ENCODE measurements at regions not wholly inside any gene's neighbourhood (a gene's known extent, or its start where the extent isn't known, plus 50 kb on each side); places are given as distances from the start of the nearest gene placed in this dataset.

- intact Hi-C loops (cut with DNase I), result no loop called here
- no peak for DNase-seq
- H3K27ac ChIP-seq (ENCODE audit: low read depth in 1 of 2, low read length in 2 of 2), result no peak overlapping the region
- WGBS, 2 donors, result 51 to 63% methylated on average over 3 of the region's 3 CpGs
- H3K4me3 ChIP-seq (ENCODE audit: low read length in 2 of 2), result no peak overlapping the region
- no peak for ATAC-seq (ENCODE audit: low FRiP score)
- H3K27me3 ChIP-seq (ENCODE audit: control insufficient read depth in 1 of 2, insufficient read depth in 2 of 2, low read length in 1 of 2), result no peaks in the 10 kb centered on the region
- H3K4me1 ChIP-seq (ENCODE audit: control insufficient read depth in 1 of 2, insufficient read depth in 2 of 2, low read length in 2 of 2), result no peaks in the 10 kb centered on the region
- no peaks in the 10 kb centered on the region for H3K36me3 ChIP-seq (ENCODE audit: control insufficient read depth in 1 of 2, insufficient read depth in 2 of 2, low read length in 1 of 2)
- no peaks in the 10 kb centered on the region for H3K9me3 ChIP-seq (ENCODE audit: control insufficient read depth, low read length)
Measured at GRCh38 chr6:9159051-9159450, 723.7 kb upstream of the SLC35B3 start.

- intact Hi-C loops (cut with DNase I), result no loop called here
- Histone ChIP-seq H3K4me1 (ENCODE audit: control insufficient read depth in 1 of 2, insufficient read depth in 2 of 2, low read length in 2 of 2) (no peaks in the 10 kb centered on the region), H3K27ac (ENCODE audit: low read depth in 1 of 2, low read length in 2 of 2) (no peak overlapping the region), H3K27me3 (ENCODE audit: control insufficient read depth in 1 of 2, insufficient read depth in 2 of 2, low read length in 1 of 2) (no peaks in the 10 kb centered on the region), H3K4me3 (ENCODE audit: low read length in 2 of 2) (no peak overlapping the region), H3K36me3 (ENCODE audit: control insufficient read depth in 1 of 2, insufficient read depth in 2 of 2, low read length in 1 of 2) (no peaks in the 10 kb centered on the region), H3K9me3 (ENCODE audit: control insufficient read depth, low read length) (peaks cover 1% of the 10 kb centered on the region)
- 56 to 57% methylated on average over 3 of the region's 3 CpGs for WGBS, 2 donors
- DNase-seq (no peak), ATAC-seq (ENCODE audit: low FRiP score) (no peak)
Measured at GRCh38 chr6:9155836-9156235, 720.5 kb upstream of the SLC35B3 start.

GRCh38 chr6:9143140-9143539 lies 707.8 kb upstream of the SLC35B3 start:
- ATAC-seq (ENCODE audit: low FRiP score) (no peak), DNase-seq (no peak)
- no peaks in the 10 kb centered on the region for H3K36me3 ChIP-seq (ENCODE audit: control insufficient read depth in 1 of 2, insufficient read depth in 2 of 2, low read length in 1 of 2)
- no peak overlapping the region for H3K27ac ChIP-seq (ENCODE audit: low read depth in 1 of 2, low read length in 2 of 2)
- WGBS, 2 donors, result 94 to 96% methylated on average over 4 of the region's 4 CpGs
- peaks cover 7% of the 10 kb centered on the region for H3K9me3 ChIP-seq (ENCODE audit: control insufficient read depth, low read length)
- no peak overlapping the region for H3K4me3 ChIP-seq (ENCODE audit: low read length in 2 of 2)
- peaks cover 0 to 5% of the 10 kb centered on the region in 2 donors for H3K4me1 ChIP-seq (ENCODE audit: control insufficient read depth in 1 of 2, insufficient read depth in 2 of 2, low read length in 2 of 2)
- H3K27me3 ChIP-seq (ENCODE audit: control insufficient read depth in 1 of 2, insufficient read depth in 2 of 2, low read length in 1 of 2), result no peaks in the 10 kb centered on the region
- intact Hi-C loops (cut with DNase I), result no loop called here

GRCh38 chr6:9140951-9141460 lies 705.7 kb upstream of the SLC35B3 start:
- peaks cover 7% of the 10 kb centered on the region for H3K9me3 ChIP-seq (ENCODE audit: control insufficient read depth, low read length)
- peaks cover 0 to 5% of the 10 kb centered on the region in 2 donors for H3K4me1 ChIP-seq (ENCODE audit: control insufficient read depth in 1 of 2, insufficient read depth in 2 of 2, low read length in 2 of 2)
- H3K27me3 ChIP-seq (ENCODE audit: control insufficient read depth in 1 of 2, insufficient read depth in 2 of 2, low read length in 1 of 2), result no peaks in the 10 kb centered on the region
- 13 to 27% methylated on average over 4 of the region's 4 CpGs for WGBS, 2 donors
- DNase-seq (no peak), ATAC-seq (ENCODE audit: low FRiP score) (no peak)
- no peaks in the 10 kb centered on the region for H3K36me3 ChIP-seq (ENCODE audit: control insufficient read depth in 1 of 2, insufficient read depth in 2 of 2, low read length in 1 of 2)
- intact Hi-C loops (cut with DNase I), result no loop called here
- no peak overlapping the region for H3K27ac ChIP-seq (ENCODE audit: low read depth in 1 of 2, low read length in 2 of 2)
- H3K4me3 ChIP-seq (ENCODE audit: low read length in 2 of 2), result no peak overlapping the region

GRCh38 chr6:9140172-9140571 lies 704.8 kb upstream of the SLC35B3 start:
- intact Hi-C loops (cut with DNase I), result no loop called here
- WGBS, 2 donors, result 35 to 37% methylated on average over 8 of the region's 8 CpGs
- DNase-seq (no peak), ATAC-seq (ENCODE audit: low FRiP score) (peak; percentile 33)
- H3K36me3 ChIP-seq (ENCODE audit: control insufficient read depth in 1 of 2, insufficient read depth in 2 of 2, low read length in 1 of 2), result no peaks in the 10 kb centered on the region
- no peak overlapping the region for H3K4me3 ChIP-seq (ENCODE audit: low read length in 2 of 2)
- peaks cover 5% of the 10 kb centered on the region for H3K9me3 ChIP-seq (ENCODE audit: control insufficient read depth, low read length)
- no peaks in the 10 kb centered on the region for H3K27me3 ChIP-seq (ENCODE audit: control insufficient read depth in 1 of 2, insufficient read depth in 2 of 2, low read length in 1 of 2)
- peaks cover 0 to 5% of the 10 kb centered on the region in 2 donors for H3K4me1 ChIP-seq (ENCODE audit: control insufficient read depth in 1 of 2, insufficient read depth in 2 of 2, low read length in 2 of 2)
- H3K27ac ChIP-seq (ENCODE audit: low read depth in 1 of 2, low read length in 2 of 2), result no peak overlapping the region

- DNase-seq (no peak), ATAC-seq (ENCODE audit: low FRiP score) (no peak)
- 54 to 56% methylated on average over 6 of the region's 6 CpGs for WGBS, 2 donors
- H3K9me3 ChIP-seq (ENCODE audit: control insufficient read depth, low read length), result peaks cover 2% of the 10 kb centered on the region
- no peak overlapping the region for H3K4me3 ChIP-seq (ENCODE audit: low read length in 2 of 2)
- H3K4me1 ChIP-seq (ENCODE audit: control insufficient read depth in 1 of 2, insufficient read depth in 2 of 2, low read length in 2 of 2), result peaks cover 0 to 5% of the 10 kb centered on the region in 2 donors
- no peaks in the 10 kb centered on the region for H3K36me3 ChIP-seq (ENCODE audit: control insufficient read depth in 1 of 2, insufficient read depth in 2 of 2, low read length in 1 of 2)
- intact Hi-C loops (cut with DNase I), result no loop called here
- no peaks in the 10 kb centered on the region for H3K27me3 ChIP-seq (ENCODE audit: control insufficient read depth in 1 of 2, insufficient read depth in 2 of 2, low read length in 1 of 2)
- no peak overlapping the region for H3K27ac ChIP-seq (ENCODE audit: low read depth in 1 of 2, low read length in 2 of 2)
Measured at GRCh38 chr6:9139746-9140145, 704.4 kb upstream of the SLC35B3 start.

- intact Hi-C loops (cut with DNase I), result no loop called here
- no peak overlapping the region for H3K27ac ChIP-seq (ENCODE audit: low read depth in 1 of 2, low read length in 2 of 2)
- no peaks in the 10 kb centered on the region for H3K36me3 ChIP-seq (ENCODE audit: control insufficient read depth in 1 of 2, insufficient read depth in 2 of 2, low read length in 1 of 2)
- peaks cover 2% of the 10 kb centered on the region for H3K9me3 ChIP-seq (ENCODE audit: control insufficient read depth, low read length)
- H3K4me1 ChIP-seq (ENCODE audit: control insufficient read depth in 1 of 2, insufficient read depth in 2 of 2, low read length in 2 of 2), result peaks cover 0 to 5% of the 10 kb centered on the region in 2 donors
- no peak for DNase-seq
- 53 to 58% methylated on average over 5 of the region's 5 CpGs for WGBS, 2 donors
- H3K4me3 ChIP-seq (ENCODE audit: low read length in 2 of 2), result no peak overlapping the region
- ATAC-seq (ENCODE audit: low FRiP score), result no peak
- no peaks in the 10 kb centered on the region for H3K27me3 ChIP-seq (ENCODE audit: control insufficient read depth in 1 of 2, insufficient read depth in 2 of 2, low read length in 1 of 2)
Measured at GRCh38 chr6:9138936-9139335, 703.6 kb upstream of the SLC35B3 start.

- Histone ChIP-seq H3K36me3 (ENCODE audit: control insufficient read depth in 1 of 2, insufficient read depth in 2 of 2, low read length in 1 of 2) (no peaks in the 10 kb centered on the region), H3K4me1 (ENCODE audit: control insufficient read depth in 1 of 2, insufficient read depth in 2 of 2, low read length in 2 of 2) (peaks cover 0 to 5% of the 10 kb centered on the region in 2 donors), H3K27me3 (ENCODE audit: control insufficient read depth in 1 of 2, insufficient read depth in 2 of 2, low read length in 1 of 2) (no peaks in the 10 kb centered on the region), H3K27ac (ENCODE audit: low read depth in 1 of 2, low read length in 2 of 2) (no peak overlapping the region), H3K9me3 (ENCODE audit: control insufficient read depth, low read length) (peaks cover 1% of the 10 kb centered on the region), H3K4me3 (ENCODE audit: low read length in 2 of 2) (no peak overlapping the region)
- ATAC-seq (ENCODE audit: low FRiP score) (no peak), DNase-seq (no peak)
- intact Hi-C loops (cut with DNase I), result no loop called here
- 43 to 54% methylated on average over 2 of the region's 2 CpGs for WGBS, 2 donors
Measured at GRCh38 chr6:9136141-9136822, 700.9 kb upstream of the SLC35B3 start.

GRCh38 chr6:9131616-9132015 lies 696.3 kb upstream of the SLC35B3 start:
- intact Hi-C loops (cut with DNase I), result loop anchor here in 1 of 2 donors (2.0 kb wide), 1 partner anchor 35 kb away; no protein-coding TSS in a partner anchor
- no peak overlapping the region for H3K27ac ChIP-seq (ENCODE audit: low read depth in 1 of 2, low read length in 2 of 2)
- no peaks in the 10 kb centered on the region for H3K4me1 ChIP-seq (ENCODE audit: control insufficient read depth in 1 of 2, insufficient read depth in 2 of 2, low read length in 2 of 2)
- DNase-seq, result no peak
- no peak overlapping the region for H3K4me3 ChIP-seq (ENCODE audit: low read length in 2 of 2)
- H3K9me3 ChIP-seq (ENCODE audit: control insufficient read depth, low read length), result peaks cover 3% of the 10 kb centered on the region
- no peaks in the 10 kb centered on the region for H3K36me3 ChIP-seq (ENCODE audit: control insufficient read depth in 1 of 2, insufficient read depth in 2 of 2, low read length in 1 of 2)
- 5 to 16% methylated on average over 8 of the region's 8 CpGs for WGBS, 2 donors
- H3K27me3 ChIP-seq (ENCODE audit: control insufficient read depth in 1 of 2, insufficient read depth in 2 of 2, low read length in 1 of 2), result no peaks in the 10 kb centered on the region
- no peak for ATAC-seq (ENCODE audit: low FRiP score)
